Lower lobe of right lung (tissue), 2 donors: ENCODE measurements at regions not wholly inside any gene's neighbourhood (a gene's known extent, or its start where the extent isn't known, plus 50 kb on each side); places are given as distances from the start of the nearest gene placed in this dataset.

ENCODE experiments used
- ATAC-seq, 2 donors: fragments of 200-7000 bp; cut with Tn5 transposase; one replicate each; pipeline ENCODE4 v1.9.1; 2020 to 2022; ENCODE audit warnings: mild to moderate bottlenecking in 2 of 2, moderate library complexity in 2 of 2
- DNase-seq: peaks from one replicate; pipeline ENCODE4 v3.0.0-alpha.2; 2020
- H3K27ac ChIP-seq: fragments of 200-600 bp; one replicate; pipeline ENCODE4 v1.8.0; 2022
- H3K27me3 ChIP-seq: fragments of 200-600 bp; one replicate; pipeline ENCODE4 v1.8.0; 2022; ENCODE audit warnings: low read depth
- H3K36me3 ChIP-seq: fragments of 200-600 bp; one replicate; pipeline ENCODE4 v1.8.0; 2022; ENCODE audit warnings: mild to moderate bottlenecking
- H3K4me1 ChIP-seq: fragments of 200-600 bp; one replicate; pipeline ENCODE4 v1.8.0; 2022
- H3K4me3 ChIP-seq: fragments of 200-600 bp; one replicate; pipeline ENCODE4 v1.8.0; 2022; ENCODE audit warnings: mild to moderate bottlenecking
- H3K9me3 ChIP-seq: fragments of 200-600 bp; one replicate; pipeline ENCODE4 v1.8.0; 2022
- intact Hi-C: fragments of 100-400 bp; cut with DNase I; formaldehyde crosslinking; loops from one replicate; pipeline ENCODE4 v1.11.0; 2022
- TF ChIP-seq, protein P1 (sequence below): fragments of 200-600 bp; IDR thresholded peaks from one replicate; pipeline ENCODE4 v1.8.0; 2022; ENCODE audit warnings: antibody characterized with exemption, mild to moderate bottlenecking
- donor health status: DM: no; HTN: yes; CAD: no; lungs with severe emphysema.

DNA sequence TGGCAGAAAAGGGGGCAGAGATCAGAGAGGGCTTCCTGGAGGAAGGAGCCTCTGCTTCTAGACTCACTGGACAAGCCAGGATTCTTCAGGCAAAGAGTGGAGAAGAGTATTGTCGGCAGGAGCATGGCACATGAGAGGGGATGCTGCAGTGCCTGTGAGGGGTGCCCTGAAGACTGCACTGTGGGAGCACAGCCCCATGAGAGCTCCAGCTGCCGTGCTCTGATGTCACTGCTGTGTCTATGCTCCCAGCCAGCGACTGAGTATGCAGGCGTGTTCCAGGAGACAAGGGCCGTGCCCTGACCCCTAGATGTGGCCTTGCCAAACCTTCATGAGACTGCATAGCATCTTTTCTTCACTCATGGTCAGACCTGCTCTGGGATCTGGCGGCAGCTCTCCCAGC is 339.1 kb downstream of the RPS24 start:
- H3K4me1 ChIP-seq = no peaks in the 10 kb centered on the region
- no peak overlapping the region for H3K4me3 ChIP-seq
- DNase-seq = no peak
- no peak overlapping the region for H3K27ac ChIP-seq
- H3K27me3 ChIP-seq = no peaks in the 10 kb centered on the region
- no peak for ATAC-seq
- H3K9me3 ChIP-seq = no peaks in the 10 kb centered on the region
- intact Hi-C loops = no loop called here
- H3K36me3 ChIP-seq = no peaks in the 10 kb centered on the region
- TF ChIP-seq, protein P1, sequence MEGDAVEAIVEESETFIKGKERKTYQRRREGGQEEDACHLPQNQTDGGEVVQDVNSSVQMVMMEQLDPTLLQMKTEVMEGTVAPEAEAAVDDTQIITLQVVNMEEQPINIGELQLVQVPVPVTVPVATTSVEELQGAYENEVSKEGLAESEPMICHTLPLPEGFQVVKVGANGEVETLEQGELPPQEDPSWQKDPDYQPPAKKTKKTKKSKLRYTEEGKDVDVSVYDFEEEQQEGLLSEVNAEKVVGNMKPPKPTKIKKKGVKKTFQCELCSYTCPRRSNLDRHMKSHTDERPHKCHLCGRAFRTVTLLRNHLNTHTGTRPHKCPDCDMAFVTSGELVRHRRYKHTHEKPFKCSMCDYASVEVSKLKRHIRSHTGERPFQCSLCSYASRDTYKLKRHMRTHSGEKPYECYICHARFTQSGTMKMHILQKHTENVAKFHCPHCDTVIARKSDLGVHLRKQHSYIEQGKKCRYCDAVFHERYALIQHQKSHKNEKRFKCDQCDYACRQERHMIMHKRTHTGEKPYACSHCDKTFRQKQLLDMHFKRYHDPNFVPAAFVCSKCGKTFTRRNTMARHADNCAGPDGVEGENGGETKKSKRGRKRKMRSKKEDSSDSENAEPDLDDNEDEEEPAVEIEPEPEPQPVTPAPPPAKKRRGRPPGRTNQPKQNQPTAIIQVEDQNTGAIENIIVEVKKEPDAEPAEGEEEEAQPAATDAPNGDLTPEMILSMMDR = no peak

DNA sequence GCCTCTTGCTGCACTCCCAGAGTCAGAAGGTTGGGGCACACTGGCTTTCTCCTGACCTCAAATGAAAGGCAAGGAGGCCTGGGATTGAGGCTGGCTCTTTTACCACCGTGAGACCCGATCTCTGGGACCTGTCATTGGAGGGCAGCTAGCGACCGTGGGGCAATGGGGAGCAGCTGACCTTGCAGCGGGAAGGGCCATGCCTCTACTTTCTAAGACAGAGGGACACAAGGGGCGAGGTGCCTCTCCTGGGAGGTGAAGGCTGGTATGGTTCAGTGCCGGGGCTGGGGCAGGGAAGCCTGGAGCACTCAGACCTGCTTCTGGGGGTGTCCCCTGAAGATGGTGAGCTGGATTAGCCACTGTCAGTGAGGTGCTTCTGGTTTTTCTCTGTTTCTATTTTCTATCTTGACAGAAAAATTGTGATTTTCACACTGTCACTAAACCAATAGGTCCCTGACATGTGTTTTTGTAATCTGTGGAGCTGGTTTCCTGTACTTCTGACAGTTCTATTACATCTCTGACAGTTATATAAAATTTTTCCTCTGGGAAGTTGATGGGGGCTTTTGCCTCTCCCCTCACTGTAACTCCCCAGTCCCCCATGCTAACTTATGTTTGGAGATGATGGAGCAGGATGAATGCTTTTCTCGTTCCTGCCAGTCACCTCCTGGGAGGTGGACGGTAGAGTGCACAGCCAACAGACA is 340.8 kb downstream of the RPS24 start:
- Histone ChIP-seq H3K27me3 (no peaks in the 10 kb centered on the region), H3K4me1 (no peaks in the 10 kb centered on the region), H3K4me3 (no peak overlapping the region), H3K9me3 (no peaks in the 10 kb centered on the region), H3K27ac (no peak overlapping the region), H3K36me3 (no peaks in the 10 kb centered on the region)
- DNase-seq (no peak), ATAC-seq (no peak)
- intact Hi-C loops = no loop called here
- TF ChIP-seq, protein P1 = no peak

DNA sequence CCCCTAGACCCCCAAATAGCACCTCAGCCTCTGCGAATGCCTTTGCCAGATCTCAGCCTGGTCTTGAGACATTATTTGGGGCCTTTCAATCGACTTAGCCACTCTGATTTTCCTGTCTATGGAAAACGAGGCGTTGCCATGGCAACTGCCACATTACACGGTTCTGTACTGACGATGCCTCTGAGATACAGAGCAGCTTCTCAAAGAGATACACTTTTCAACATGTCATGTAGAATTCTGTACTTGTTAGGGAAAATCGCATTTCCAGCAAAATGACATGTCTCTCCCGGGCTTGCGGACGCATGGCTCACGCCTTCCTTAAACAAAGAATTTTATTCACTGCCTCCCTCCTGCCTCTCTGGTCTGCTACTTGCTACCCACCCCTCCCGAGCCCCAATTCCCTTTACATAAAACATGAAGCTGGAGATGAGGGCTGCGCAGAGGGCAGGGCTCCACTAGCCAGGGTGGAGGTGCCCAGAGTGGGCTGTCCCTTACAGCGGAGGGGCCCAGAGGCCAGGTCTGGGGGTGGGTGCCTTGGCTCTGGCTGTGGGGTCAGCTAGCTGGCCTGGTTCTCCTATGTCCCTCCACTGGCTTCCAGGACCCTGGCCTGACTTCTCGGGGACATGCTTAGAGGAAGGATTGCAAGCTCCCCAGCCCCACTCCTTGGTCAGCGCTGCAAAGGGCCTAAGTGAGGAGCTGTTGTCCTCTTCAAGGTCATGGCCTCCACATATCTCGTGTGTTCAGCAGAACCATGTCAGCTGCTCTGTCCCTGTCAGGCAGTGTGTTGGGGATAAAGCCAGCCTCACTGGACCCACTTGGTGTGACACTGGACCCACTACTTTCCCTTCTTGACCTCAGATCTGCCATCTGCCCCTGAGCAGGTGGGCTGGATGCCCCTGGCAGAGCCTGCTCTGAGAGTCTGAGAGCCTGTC is 342.5 kb downstream of the RPS24 start:
- intact Hi-C loops = no loop called here
- TF ChIP-seq, protein P1 = no peak
- no peak overlapping the region for H3K4me3 ChIP-seq
- H3K27ac ChIP-seq = no peak overlapping the region
- no peaks in the 10 kb centered on the region for H3K9me3 ChIP-seq
- ATAC-seq = no peak
- no peaks in the 10 kb centered on the region for H3K27me3 ChIP-seq
- no peaks in the 10 kb centered on the region for H3K36me3 ChIP-seq
- no peak for DNase-seq
- no peaks in the 10 kb centered on the region for H3K4me1 ChIP-seq

DNA sequence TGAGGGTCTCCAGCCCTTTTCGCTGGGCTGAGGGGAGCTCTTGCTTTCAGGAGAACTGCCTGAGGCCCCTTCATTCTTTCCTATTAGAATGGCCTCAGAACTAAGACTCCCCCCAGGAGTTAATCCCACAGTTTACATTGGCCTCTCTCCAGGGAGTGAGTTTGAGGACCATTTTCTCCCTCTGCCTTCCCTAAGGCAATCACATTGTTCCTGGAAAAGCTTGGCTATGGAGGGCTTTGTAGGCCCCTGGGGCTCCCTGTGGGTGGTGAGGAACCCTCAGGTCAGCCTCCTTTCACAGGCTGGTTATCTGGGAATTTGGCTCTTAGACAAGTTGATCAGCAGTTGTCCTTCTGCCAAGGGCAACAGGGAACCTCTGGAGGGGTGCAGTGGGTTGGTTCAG is 343.7 kb downstream of the RPS24 start:
- DNase-seq (no peak), ATAC-seq (no peak)
- H3K27ac ChIP-seq = no peak overlapping the region
- no peaks in the 10 kb centered on the region for H3K4me1 ChIP-seq
- TF ChIP-seq, protein P1 = no peak
- no peaks in the 10 kb centered on the region for H3K9me3 ChIP-seq
- H3K4me3 ChIP-seq = no peak overlapping the region
- intact Hi-C loops = no loop called here
- H3K36me3 ChIP-seq = no peaks in the 10 kb centered on the region
- no peaks in the 10 kb centered on the region for H3K27me3 ChIP-seq

DNA sequence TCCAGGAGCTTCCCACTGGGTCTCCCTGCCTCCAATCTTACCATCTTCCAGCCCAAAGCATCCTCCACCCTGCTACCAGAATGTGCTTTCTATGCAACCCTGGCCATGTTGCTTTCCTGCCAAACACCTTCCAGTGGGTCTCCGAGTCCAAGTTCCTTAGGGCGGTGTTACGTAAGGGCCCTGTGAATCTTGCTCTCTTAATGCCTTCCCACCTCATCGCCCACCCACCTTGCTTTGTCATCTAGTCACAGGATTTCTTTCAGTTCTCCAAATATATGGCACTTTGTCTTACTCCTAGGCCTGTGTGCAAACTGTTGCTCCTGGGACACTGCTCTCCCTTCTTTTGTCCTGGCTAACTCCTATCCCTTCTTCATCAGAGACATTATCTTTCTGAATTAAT is 344.5 kb downstream of the RPS24 start:
- H3K4me3 ChIP-seq = no peak overlapping the region
- no peaks in the 10 kb centered on the region for H3K36me3 ChIP-seq
- intact Hi-C loops = no loop called here
- H3K27ac ChIP-seq = no peak overlapping the region
- H3K27me3 ChIP-seq = no peaks in the 10 kb centered on the region
- TF ChIP-seq, protein P1 = no peak
- no peaks in the 10 kb centered on the region for H3K4me1 ChIP-seq
- ATAC-seq = no peak
- no peaks in the 10 kb centered on the region for H3K9me3 ChIP-seq
- no peak for DNase-seq
